Heart left ventricle (tissue), 13 donors: ENCODE measurements at regions not wholly inside any gene's neighbourhood (a gene's known extent, or its start where the extent isn't known, plus 50 kb on each side); places are given as distances from the start of the nearest gene placed in this dataset.

Experiments used
- CTCF ChIP-seq, 12 donors: fragments of 200-600 bp; sonication (generic) in 4 of 12; IDR thresholded peaks; one replicate each; pipeline versions ENCODE4 v1.5.0 to v1.8.0; 2018 to 2022; ENCODE audit warnings: antibody characterized with exemption in 12 of 12, mild to moderate bottlenecking in 5 of 12
- POLR2A ChIP-seq, 2 donors: fragments of 450-650 bp; IDR thresholded peaks; one replicate each; pipeline ENCODE4 v1.6.1; 2017; ENCODE audit warnings: antibody characterized with exemption in 2 of 2, mild to moderate bottlenecking in 2 of 2, moderate library complexity in 2 of 2
- donor health status: ischemic (EF 13 %, LVEDD 7.1; RV severe dilation, severe dysfunction).
- donor health status: DM: no; HTN: yes; CAD: no.
- donor health status: DM: no; HTN: no; CAD: no.
- donor health status: ischemic (EF 25% LVEDD 6.9; RV normal size, moderate dysfunction).
- donor health status: ischemic (EF 25% LVEDD 5.7; RV mildly dilated, moderate dysfunction).
- donor health status: ischemic (EF 35%, LVEDD 5.7; RV mildly dilated, moderate dysfunction).
- donor health status: nonischemic (EF 11% LVEDD 7.7; RV severe dilation, severe dysfunction).
- donor health status: DM: yes; HTN: yes; CAD: no.
- donor health status: PGD.
- donor health status: ischemic (EF 29% LVEDD 5.4; RV normal size, mild dysfunction).
- donor health status: nonischemic (EF 23%, LVEDD 6.1; RV moderate dilation, normal function).

GRCh38 chr20:60122671-60123070, 164.4 kb downstream of the CDH26 start:
- TF ChIP-seq CTCF (IDR thresholded peaks at IDR 0.05) = no peak
- TF ChIP-seq POLR2A (IDR thresholded peaks at IDR 0.05) = no peak
